ENCODE measurements at regions not wholly inside any gene's neighbourhood (a gene's known extent, or its start where the extent isn't known, plus 50 kb on each side); places are given as distances from the start of the nearest gene placed in this dataset.

GRCh38 chr3:29169451-29169850 lies 111.4 kb upstream of the RBMS3 start:
- TF ChIP-seq NFRKB (IDR thresholded peaks at IDR 0.05) (no peak), FOXM1 (IDR thresholded peaks at IDR 0.05; ENCODE audit: borderline replicate concordance) (no peak), ARNT (IDR thresholded peaks at IDR 0.05) (no peak)

All from HEK293T (cell line).